ENCODE measurements at regions not wholly inside any gene's neighbourhood (a gene's known extent, or its start where the extent isn't known, plus 50 kb on each side); places are given as distances from the start of the nearest gene placed in this dataset.
"Not testable (repeated sequence)": the region's sequence is repeated elsewhere in the genome, so short reads cannot be mapped to it uniquely, and the experiment has no call there.

GRCh38 chr4:128758314-128758922 is 51.1 kb upstream of the JADE1 start:
- Mint-ChIP-seq H3K36me3 (no peaks in the 10 kb centered on the region), H3K4me1 (peaks cover 0 to 5% (median 0%) of the 10 kb centered on the region in 4 donors), H3K4me3 (no peak overlapping the region), H3K27ac (no peak overlapping the region), H3K27me3 (peaks cover 14% of the 10 kb centered on the region), H3K9me3 (peaks cover 0 to 1% (median 0%) of the 10 kb centered on the region in 7 donors)
- H3K36me3 ChIP-seq (ENCODE audit: control insufficient read depth, insufficient read depth, low read length): no peaks in the 10 kb centered on the region
- H3K27me3 ChIP-seq (ENCODE audit: control insufficient read depth, insufficient read depth, low read length): peaks cover 2% of the 10 kb centered on the region
- ATAC-seq (ENCODE audit: low read depth in 2 of 2) (no peak), DNase-seq (no peak)
- no peak overlapping the region for H3K4me3 ChIP-seq (ENCODE audit: low read depth, low read length)
- H3K27ac ChIP-seq (ENCODE audit: insufficient read depth, low read length, poor library complexity, severe bottlenecking): no peak overlapping the region
- no peaks in the 10 kb centered on the region for H3K9me3 ChIP-seq (ENCODE audit: control insufficient read depth in 2 of 2, low read length in 2 of 2)
- no peaks in the 10 kb centered on the region for H3K4me1 ChIP-seq (ENCODE audit: control insufficient read depth, insufficient read depth, low read length, poor library complexity, severe bottlenecking)

- DNase-seq (no peak), ATAC-seq (ENCODE audit: low read depth in 2 of 2) (no peak)
- H3K27me3 ChIP-seq (ENCODE audit: control insufficient read depth, insufficient read depth, low read length): peaks cover 2% of the 10 kb centered on the region
- no peak overlapping the region for H3K4me3 ChIP-seq (ENCODE audit: low read depth, low read length)
- no peak overlapping the region for H3K27ac ChIP-seq (ENCODE audit: insufficient read depth, low read length, poor library complexity, severe bottlenecking)
- Mint-ChIP-seq H3K27me3 (peaks cover 14% of the 10 kb centered on the region), H3K36me3 (no peaks in the 10 kb centered on the region), H3K9me3 (peaks cover 0 to 1% (median 0%) of the 10 kb centered on the region in 7 donors), H3K4me1 (peaks cover 0 to 5% (median 0%) of the 10 kb centered on the region in 4 donors), H3K4me3 (no peak overlapping the region), H3K27ac (no peak overlapping the region)
- H3K9me3 ChIP-seq (ENCODE audit: control insufficient read depth in 2 of 2, low read length in 2 of 2): no peaks in the 10 kb centered on the region
- H3K36me3 ChIP-seq (ENCODE audit: control insufficient read depth, insufficient read depth, low read length): no peaks in the 10 kb centered on the region
- no peaks in the 10 kb centered on the region for H3K4me1 ChIP-seq (ENCODE audit: control insufficient read depth, insufficient read depth, low read length, poor library complexity, severe bottlenecking)
Measured at GRCh38 chr4:128757712-128758111, 51.8 kb upstream of the JADE1 start.

- H3K27me3 Mint-ChIP-seq: peaks cover 4% of the 10 kb centered on the region
- no peaks in the 10 kb centered on the region for H3K36me3 ChIP-seq (ENCODE audit: control insufficient read depth, insufficient read depth, low read length)
- ATAC-seq (ENCODE audit: low read depth in 2 of 2) (no peak), DNase-seq (no peak)
- no peaks in the 10 kb centered on the region for H3K4me1 ChIP-seq (ENCODE audit: control insufficient read depth, insufficient read depth, low read length, poor library complexity, severe bottlenecking)
- no peak overlapping the region for H3K4me3 Mint-ChIP-seq
- H3K9me3 ChIP-seq (ENCODE audit: control insufficient read depth in 2 of 2, low read length in 2 of 2): no peaks in the 10 kb centered on the region
- no peaks in the 10 kb centered on the region for H3K36me3 Mint-ChIP-seq
- H3K9me3 Mint-ChIP-seq: no peaks in the 10 kb centered on the region
- no peaks in the 10 kb centered on the region for H3K4me1 Mint-ChIP-seq
- no peak overlapping the region for H3K4me3 ChIP-seq (ENCODE audit: low read depth, low read length)
- no peaks in the 10 kb centered on the region for H3K27me3 ChIP-seq (ENCODE audit: control insufficient read depth, insufficient read depth, low read length)
- no peak overlapping the region for H3K27ac Mint-ChIP-seq
- H3K27ac ChIP-seq (ENCODE audit: insufficient read depth, low read length, poor library complexity, severe bottlenecking): no peak overlapping the region
Measured at GRCh38 chr4:128751354-128751753, 58.1 kb upstream of the JADE1 start.

GRCh38 chr4:128741748-128742147 is 67.8 kb upstream of the JADE1 start:
- not testable (repeated sequence) for ATAC-seq (ENCODE audit: low read depth in 2 of 2); H3K4me3 Mint-ChIP-seq; H3K9me3 Mint-ChIP-seq; H3K4me1 Mint-ChIP-seq; H3K36me3 Mint-ChIP-seq; H3K27me3 ChIP-seq (ENCODE audit: control insufficient read depth, insufficient read depth, low read length); H3K9me3 ChIP-seq (ENCODE audit: control insufficient read depth in 2 of 2, low read length in 2 of 2); H3K27ac ChIP-seq (ENCODE audit: insufficient read depth, low read length, poor library complexity, severe bottlenecking); H3K27ac Mint-ChIP-seq; DNase-seq; H3K27me3 Mint-ChIP-seq; H3K36me3 ChIP-seq (ENCODE audit: control insufficient read depth, insufficient read depth, low read length); H3K4me1 ChIP-seq (ENCODE audit: control insufficient read depth, insufficient read depth, low read length, poor library complexity, severe bottlenecking); H3K4me3 ChIP-seq (ENCODE audit: low read depth, low read length)

GRCh38 chr4:128737098-128737513 is 72.4 kb upstream of the JADE1 start:
- no peaks in the 10 kb centered on the region for H3K27me3 ChIP-seq (ENCODE audit: control insufficient read depth, insufficient read depth, low read length)
- ATAC-seq (ENCODE audit: low read depth in 2 of 2): no peak
- no peak overlapping the region for H3K4me3 ChIP-seq (ENCODE audit: low read depth, low read length)
- peaks cover 0 to 5% (median 0%) of the 10 kb centered on the region in 4 donors for H3K4me1 Mint-ChIP-seq
- no peaks in the 10 kb centered on the region for H3K4me1 ChIP-seq (ENCODE audit: control insufficient read depth, insufficient read depth, low read length, poor library complexity, severe bottlenecking)
- no peaks in the 10 kb centered on the region for H3K36me3 ChIP-seq (ENCODE audit: control insufficient read depth, insufficient read depth, low read length)
- no peak overlapping the region for H3K4me3 Mint-ChIP-seq
- no peak for DNase-seq
- H3K9me3 Mint-ChIP-seq: no peaks in the 10 kb centered on the region
- H3K27me3 Mint-ChIP-seq: no peaks in the 10 kb centered on the region
- no peak overlapping the region for H3K27ac ChIP-seq (ENCODE audit: insufficient read depth, low read length, poor library complexity, severe bottlenecking)
- no peak overlapping the region for H3K27ac Mint-ChIP-seq
- no peaks in the 10 kb centered on the region for H3K36me3 Mint-ChIP-seq
- no peaks in the 10 kb centered on the region for H3K9me3 ChIP-seq (ENCODE audit: control insufficient read depth in 2 of 2, low read length in 2 of 2)

GRCh38 chr4:128735714-128736113 is 73.8 kb upstream of the JADE1 start:
- no peaks in the 10 kb centered on the region for H3K27me3 Mint-ChIP-seq
- H3K4me3 Mint-ChIP-seq: no peak overlapping the region
- Histone ChIP-seq H3K27me3 (ENCODE audit: control insufficient read depth, insufficient read depth, low read length) (no peaks in the 10 kb centered on the region), H3K4me1 (ENCODE audit: control insufficient read depth, insufficient read depth, low read length, poor library complexity, severe bottlenecking) (no peaks in the 10 kb centered on the region), H3K27ac (ENCODE audit: insufficient read depth, low read length, poor library complexity, severe bottlenecking) (no peak overlapping the region), H3K4me3 (ENCODE audit: low read depth, low read length) (no peak overlapping the region), H3K36me3 (ENCODE audit: control insufficient read depth, insufficient read depth, low read length) (no peaks in the 10 kb centered on the region), H3K9me3 (ENCODE audit: control insufficient read depth in 2 of 2, low read length in 2 of 2) (no peaks in the 10 kb centered on the region)
- H3K36me3 Mint-ChIP-seq: no peaks in the 10 kb centered on the region
- H3K27ac Mint-ChIP-seq: no peak overlapping the region
- H3K9me3 Mint-ChIP-seq: no peaks in the 10 kb centered on the region
- H3K4me1 Mint-ChIP-seq: peaks cover 0 to 5% (median 0%) of the 10 kb centered on the region in 4 donors
- no peak for ATAC-seq (ENCODE audit: low read depth in 2 of 2)
- no peak for DNase-seq

GRCh38 chr4:128728190-128728589 is 81.3 kb upstream of the JADE1 start:
- Mint-ChIP-seq H3K36me3 (no peaks in the 10 kb centered on the region), H3K4me3 (no peak overlapping the region), H3K27ac (no peak overlapping the region), H3K4me1 (no peaks in the 10 kb centered on the region), H3K9me3 (no peaks in the 10 kb centered on the region), H3K27me3 (peaks cover 9% of the 10 kb centered on the region)
- Histone ChIP-seq H3K27me3 (ENCODE audit: control insufficient read depth, insufficient read depth, low read length) (no peaks in the 10 kb centered on the region), H3K9me3 (ENCODE audit: control insufficient read depth in 2 of 2, low read length in 2 of 2) (no peaks in the 10 kb centered on the region), H3K4me1 (ENCODE audit: control insufficient read depth, insufficient read depth, low read length, poor library complexity, severe bottlenecking) (no peaks in the 10 kb centered on the region), H3K27ac (ENCODE audit: insufficient read depth, low read length, poor library complexity, severe bottlenecking) (no peak overlapping the region), H3K4me3 (ENCODE audit: low read depth, low read length) (no peak overlapping the region), H3K36me3 (ENCODE audit: control insufficient read depth, insufficient read depth, low read length) (no peaks in the 10 kb centered on the region)
- no peak for ATAC-seq (ENCODE audit: low read depth in 2 of 2)
- no peak for DNase-seq

- ATAC-seq (ENCODE audit: low read depth in 2 of 2): no peak
- DNase-seq: no peak
- H3K27me3 Mint-ChIP-seq: peaks cover 9% of the 10 kb centered on the region
- H3K36me3 Mint-ChIP-seq: no peaks in the 10 kb centered on the region
- no peaks in the 10 kb centered on the region for H3K4me1 ChIP-seq (ENCODE audit: control insufficient read depth, insufficient read depth, low read length, poor library complexity, severe bottlenecking)
- no peak overlapping the region for H3K4me3 ChIP-seq (ENCODE audit: low read depth, low read length)
- H3K27ac Mint-ChIP-seq: no peak overlapping the region
- no peaks in the 10 kb centered on the region for H3K9me3 Mint-ChIP-seq
- no peaks in the 10 kb centered on the region for H3K27me3 ChIP-seq (ENCODE audit: control insufficient read depth, insufficient read depth, low read length)
- no peaks in the 10 kb centered on the region for H3K36me3 ChIP-seq (ENCODE audit: control insufficient read depth, insufficient read depth, low read length)
- H3K4me3 Mint-ChIP-seq: no peak overlapping the region
- H3K4me1 Mint-ChIP-seq: no peaks in the 10 kb centered on the region
- H3K27ac ChIP-seq (ENCODE audit: insufficient read depth, low read length, poor library complexity, severe bottlenecking): no peak overlapping the region
- H3K9me3 ChIP-seq (ENCODE audit: control insufficient read depth in 2 of 2, low read length in 2 of 2): no peaks in the 10 kb centered on the region
Measured at GRCh38 chr4:128727658-128728057, 81.8 kb upstream of the JADE1 start.

All from CD4-positive, CD25-positive, alpha-beta regulatory T cell (primary cell).